ENCODE measurements at regions not wholly inside any gene's neighbourhood (a gene's known extent, or its start where the extent isn't known, plus 50 kb on each side); places are given as distances from the start of the nearest gene placed in this dataset.

DNA sequence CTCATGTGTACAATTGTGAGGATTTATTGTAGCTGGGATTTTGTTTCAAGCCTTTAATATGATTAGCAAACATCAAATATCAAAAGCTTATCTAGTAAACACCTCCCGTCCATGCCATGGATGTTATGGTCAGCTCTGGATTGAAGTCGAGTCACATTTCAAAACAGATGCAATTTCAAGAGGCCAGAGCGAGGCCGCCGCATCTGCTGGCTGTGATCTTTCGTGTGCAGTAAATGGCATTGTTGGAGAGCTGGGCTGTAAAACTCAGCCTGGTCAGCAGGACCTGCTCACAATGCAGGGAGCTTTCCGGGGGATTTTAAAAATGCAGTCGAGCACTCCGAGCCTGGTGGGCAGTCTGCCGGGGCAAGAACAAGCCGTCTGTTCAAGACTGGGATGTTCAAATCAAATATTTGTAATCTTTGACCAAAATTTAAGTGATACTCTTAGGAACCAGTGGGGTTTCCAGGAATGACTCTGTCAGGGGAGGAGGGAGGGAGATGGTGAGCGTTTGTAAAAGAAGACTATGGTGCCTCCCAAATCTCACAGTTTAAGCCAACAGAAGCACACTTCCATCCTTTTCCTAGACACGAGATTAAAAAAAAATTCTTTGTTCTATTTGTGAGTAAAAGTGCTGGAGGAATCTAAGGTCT is 97.6 kb downstream of the MYCN start:
- TF ChIP-seq POLR2AphosphoS5 (IDR thresholded peaks at IDR 0.05) = no peak
- TF ChIP-seq, protein P1, sequence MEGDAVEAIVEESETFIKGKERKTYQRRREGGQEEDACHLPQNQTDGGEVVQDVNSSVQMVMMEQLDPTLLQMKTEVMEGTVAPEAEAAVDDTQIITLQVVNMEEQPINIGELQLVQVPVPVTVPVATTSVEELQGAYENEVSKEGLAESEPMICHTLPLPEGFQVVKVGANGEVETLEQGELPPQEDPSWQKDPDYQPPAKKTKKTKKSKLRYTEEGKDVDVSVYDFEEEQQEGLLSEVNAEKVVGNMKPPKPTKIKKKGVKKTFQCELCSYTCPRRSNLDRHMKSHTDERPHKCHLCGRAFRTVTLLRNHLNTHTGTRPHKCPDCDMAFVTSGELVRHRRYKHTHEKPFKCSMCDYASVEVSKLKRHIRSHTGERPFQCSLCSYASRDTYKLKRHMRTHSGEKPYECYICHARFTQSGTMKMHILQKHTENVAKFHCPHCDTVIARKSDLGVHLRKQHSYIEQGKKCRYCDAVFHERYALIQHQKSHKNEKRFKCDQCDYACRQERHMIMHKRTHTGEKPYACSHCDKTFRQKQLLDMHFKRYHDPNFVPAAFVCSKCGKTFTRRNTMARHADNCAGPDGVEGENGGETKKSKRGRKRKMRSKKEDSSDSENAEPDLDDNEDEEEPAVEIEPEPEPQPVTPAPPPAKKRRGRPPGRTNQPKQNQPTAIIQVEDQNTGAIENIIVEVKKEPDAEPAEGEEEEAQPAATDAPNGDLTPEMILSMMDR (IDR thresholded peaks at IDR 0.05 in 8 of 11, conservative IDR thresholded peaks at IDR 0.05 in 3 of 11) = no peak
